Endodermal cell (in vitro differentiated cells): ENCODE measurements at regions not wholly inside any gene's neighbourhood (a gene's known extent, or its start where the extent isn't known, plus 50 kb on each side); places are given as distances from the start of the nearest gene placed in this dataset.

Source experiments
- DNase-seq: peaks from one replicate; pipeline ENCODE4 v3.0.0-alpha.2; 2017
- H3K27ac ChIP-seq: 2 replicates; pipeline ENCODE4 v1.5.1; 2013; ENCODE audit warnings: mild to moderate bottlenecking, low read depth, low read length, moderate library complexity
- H3K27me3 ChIP-seq: 2 replicates; pipeline ENCODE4 v1.6.1; 2013; ENCODE audit warnings: mild to moderate bottlenecking, low read length, moderate library complexity; ENCODE audit not compliant: insufficient read depth, control insufficient read depth, poor library complexity, severe bottlenecking
- H3K36me3 ChIP-seq: 2 replicates; pipeline ENCODE4 v1.7.0; 2013; ENCODE audit warnings: mild to moderate bottlenecking, low read length, moderate library complexity; ENCODE audit not compliant: control insufficient read depth, insufficient read depth
- H3K4me1 ChIP-seq: one replicate; pipeline ENCODE4 v1.7.0; 2013; ENCODE audit warnings: low read length; ENCODE audit not compliant: control insufficient read depth, insufficient read depth
- H3K4me3 ChIP-seq: 2 replicates; pipeline ENCODE4 v1.5.1; 2013; ENCODE audit warnings: mild to moderate bottlenecking, low read length, moderate library complexity
- H3K9ac ChIP-seq: 2 replicates; pipeline ENCODE4 v1.6.1; 2013; ENCODE audit warnings: mild to moderate bottlenecking, low read length, moderate library complexity; ENCODE audit not compliant: poor library complexity, severe bottlenecking; ENCODE audit errors: extremely low read depth
- H3K9me3 ChIP-seq: 2 replicates; pipeline ENCODE4 v1.6.1; 2013; ENCODE audit warnings: mild to moderate bottlenecking, low read length, moderate library complexity; ENCODE audit not compliant: control insufficient read depth
- H3K27ac Mint-ChIP-seq: 2 replicates; pipeline ENCODE4 v1.8.0; 2020; ENCODE audit warnings: mixed read lengths
- H3K27me3 Mint-ChIP-seq: 2 replicates; pipeline ENCODE4 v1.8.0; 2021; ENCODE audit warnings: mild to moderate bottlenecking, mixed read lengths; ENCODE audit not compliant: insufficient read depth
- H3K36me3 Mint-ChIP-seq: 2 replicates; pipeline ENCODE4 v1.8.0; 2020; ENCODE audit warnings: low read depth, mixed read lengths
- H3K4me1 Mint-ChIP-seq: 2 replicates; pipeline ENCODE4 v1.8.0; 2020; ENCODE audit warnings: mixed read lengths
- H3K4me3 Mint-ChIP-seq: 2 replicates; pipeline ENCODE4 v1.8.0; 2020; ENCODE audit warnings: mild to moderate bottlenecking, moderate library complexity, mixed read lengths
- H3K9me3 Mint-ChIP-seq: 2 replicates; pipeline ENCODE4 v1.8.0; 2020; ENCODE audit warnings: mild to moderate bottlenecking, mixed read lengths
- WGBS, 2 experiments: methylation state at CpG; one replicate each; pipeline versions ENCODE4 v1.1.5 to v1.1.7; 2013; ENCODE audit warnings: missing lambda C conversion rate in 2 of 2, mixed read lengths in 1 of 2; ENCODE audit not compliant: insufficient coverage in 1 of 2, insufficient read length in 1 of 2; 5-methylcytosine and 5-hydroxymethylcytosine counted together
- TF ChIP-seq, protein P1 (sequence below): fragments of 200-600 bp; sonication (generic); conservative IDR thresholded peaks from 2 replicates; pipeline ENCODE4 v1.5.0; 2021; ENCODE audit warnings: antibody characterized with exemption, mild to moderate bottlenecking

DNA sequence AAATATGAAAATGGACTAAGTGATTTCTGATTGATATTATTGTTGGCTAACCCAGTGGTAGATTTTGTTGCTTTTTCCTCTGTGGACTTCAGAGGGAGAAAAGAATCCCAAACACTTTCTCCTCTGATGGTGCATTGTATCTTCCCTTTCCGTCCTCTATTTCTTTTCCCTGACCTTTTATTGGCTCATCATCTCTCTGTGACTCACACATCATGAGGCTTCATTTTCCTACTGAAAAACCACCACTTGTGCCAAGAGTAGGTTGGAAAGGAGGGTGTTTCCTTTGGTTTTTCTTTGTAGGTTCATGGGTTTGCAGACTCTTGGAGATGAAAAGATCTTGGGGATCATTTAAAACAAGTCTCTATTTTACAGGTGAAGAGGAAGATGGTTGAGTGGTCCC, 311.7 kb upstream of the JAG1 start:
- H3K27me3 ChIP-seq = no peaks in the 10 kb centered on the region
- Mint-ChIP-seq H3K27me3 (no peaks in the 10 kb centered on the region), H3K4me3 (no peak overlapping the region), H3K9me3 (no peaks in the 10 kb centered on the region), H3K27ac (no peak overlapping the region), H3K36me3 (no peaks in the 10 kb centered on the region), H3K4me1 (peaks cover 3% of the 10 kb centered on the region)
- H3K4me3 ChIP-seq = no peak overlapping the region
- TF ChIP-seq, protein P1, sequence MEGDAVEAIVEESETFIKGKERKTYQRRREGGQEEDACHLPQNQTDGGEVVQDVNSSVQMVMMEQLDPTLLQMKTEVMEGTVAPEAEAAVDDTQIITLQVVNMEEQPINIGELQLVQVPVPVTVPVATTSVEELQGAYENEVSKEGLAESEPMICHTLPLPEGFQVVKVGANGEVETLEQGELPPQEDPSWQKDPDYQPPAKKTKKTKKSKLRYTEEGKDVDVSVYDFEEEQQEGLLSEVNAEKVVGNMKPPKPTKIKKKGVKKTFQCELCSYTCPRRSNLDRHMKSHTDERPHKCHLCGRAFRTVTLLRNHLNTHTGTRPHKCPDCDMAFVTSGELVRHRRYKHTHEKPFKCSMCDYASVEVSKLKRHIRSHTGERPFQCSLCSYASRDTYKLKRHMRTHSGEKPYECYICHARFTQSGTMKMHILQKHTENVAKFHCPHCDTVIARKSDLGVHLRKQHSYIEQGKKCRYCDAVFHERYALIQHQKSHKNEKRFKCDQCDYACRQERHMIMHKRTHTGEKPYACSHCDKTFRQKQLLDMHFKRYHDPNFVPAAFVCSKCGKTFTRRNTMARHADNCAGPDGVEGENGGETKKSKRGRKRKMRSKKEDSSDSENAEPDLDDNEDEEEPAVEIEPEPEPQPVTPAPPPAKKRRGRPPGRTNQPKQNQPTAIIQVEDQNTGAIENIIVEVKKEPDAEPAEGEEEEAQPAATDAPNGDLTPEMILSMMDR = no peak
- no peaks in the 10 kb centered on the region for H3K9me3 ChIP-seq
- H3K36me3 ChIP-seq = no peaks in the 10 kb centered on the region
- no peaks in the 10 kb centered on the region for H3K4me1 ChIP-seq
- DNase-seq = no peak
- WGBS, 2 experiments = 0% methylated on average over 1 of the region's 1 CpG; no CpG with 5 or more reads in 1 of the 2 experiments
- no peak overlapping the region for H3K27ac ChIP-seq
- no peak overlapping the region for H3K9ac ChIP-seq

DNA sequence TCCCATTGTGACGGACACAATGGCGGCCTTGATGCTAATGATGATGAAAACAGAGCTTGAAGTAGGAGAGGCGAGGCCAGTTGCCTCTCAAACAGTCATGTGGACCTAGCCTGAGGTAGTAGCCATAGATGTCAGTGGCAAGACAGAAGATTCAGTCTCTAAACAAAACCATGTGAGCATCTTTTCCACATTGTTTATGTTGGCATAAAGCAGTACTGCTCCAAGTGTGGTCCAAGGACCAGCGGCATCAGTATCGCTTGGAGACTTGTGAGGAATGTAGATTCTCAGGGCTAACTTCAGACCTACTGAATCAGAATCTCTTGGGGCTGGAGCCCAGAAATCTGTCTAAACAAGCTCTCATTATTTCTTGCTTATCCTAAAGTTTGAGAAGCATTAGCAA, 312.8 kb upstream of the JAG1 start:
- H3K27ac ChIP-seq = no peak overlapping the region
- H3K36me3 ChIP-seq = no peaks in the 10 kb centered on the region
- H3K9ac ChIP-seq = no peak overlapping the region
- H3K4me1 Mint-ChIP-seq = peaks cover 3% of the 10 kb centered on the region
- no peak overlapping the region for H3K27ac Mint-ChIP-seq
- H3K9me3 ChIP-seq = no peaks in the 10 kb centered on the region
- H3K27me3 Mint-ChIP-seq = no peaks in the 10 kb centered on the region
- H3K36me3 Mint-ChIP-seq = no peaks in the 10 kb centered on the region
- no peaks in the 10 kb centered on the region for H3K4me1 ChIP-seq
- DNase-seq = no peak
- 94 to 96% methylated on average over 5 of the region's 5 CpGs for WGBS, 2 experiments
- no peaks in the 10 kb centered on the region for H3K9me3 Mint-ChIP-seq
- H3K4me3 ChIP-seq = no peak overlapping the region
- no peak overlapping the region for H3K4me3 Mint-ChIP-seq
- no peaks in the 10 kb centered on the region for H3K27me3 ChIP-seq
- TF ChIP-seq, protein P1 = no peak

DNA sequence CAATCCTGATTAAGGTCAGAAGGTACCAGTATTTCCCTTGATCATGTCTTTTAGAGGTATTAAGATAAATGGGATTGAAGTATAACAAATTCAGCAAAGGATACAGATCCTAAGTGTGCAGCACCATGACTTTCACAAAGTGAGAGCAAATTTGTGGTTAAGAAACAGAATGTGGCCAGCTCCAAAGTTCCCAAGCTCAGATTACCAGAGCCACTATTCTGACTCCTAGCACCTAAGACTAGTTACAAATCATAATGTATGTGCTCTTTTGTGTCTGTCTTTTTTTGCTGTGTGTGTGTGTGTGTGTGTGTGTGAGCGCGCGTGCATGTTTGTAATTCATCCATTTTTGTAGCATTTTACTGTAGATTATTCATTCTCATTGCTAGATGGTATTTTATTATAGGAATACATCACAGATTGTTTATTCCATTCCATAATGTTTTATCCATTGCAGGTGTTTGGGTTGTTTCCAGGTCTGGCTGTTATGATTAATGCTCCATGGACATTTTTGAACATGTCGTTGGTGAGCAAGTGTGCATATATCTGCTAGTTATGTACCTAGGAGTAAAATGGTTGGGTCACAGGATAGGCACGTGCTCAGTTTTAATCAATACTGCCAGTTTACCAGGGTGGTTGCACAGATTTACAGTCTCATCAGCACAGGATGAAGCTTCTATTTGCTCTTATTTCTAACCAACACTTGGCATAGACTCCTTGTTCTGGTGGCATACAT, 314.0 kb upstream of the JAG1 start:
- Histone ChIP-seq H3K4me3 (no peak overlapping the region), H3K36me3 (no peaks in the 10 kb centered on the region), H3K9ac (no peak overlapping the region), H3K4me1 (no peaks in the 10 kb centered on the region), H3K9me3 (no peaks in the 10 kb centered on the region), H3K27me3 (no peaks in the 10 kb centered on the region), H3K27ac (no peak overlapping the region)
- TF ChIP-seq, protein P1 = no peak
- 0 to 50% methylated on average over 1 to 2 of the region's 5 CpGs for WGBS, 2 experiments
- no peak overlapping the region for H3K27ac Mint-ChIP-seq
- H3K36me3 Mint-ChIP-seq = no peaks in the 10 kb centered on the region
- H3K9me3 Mint-ChIP-seq = no peaks in the 10 kb centered on the region
- H3K27me3 Mint-ChIP-seq = no peaks in the 10 kb centered on the region
- H3K4me3 Mint-ChIP-seq = no peak overlapping the region
- no peak for DNase-seq
- no peaks in the 10 kb centered on the region for H3K4me1 Mint-ChIP-seq
